ENCODE measurements at regions not wholly inside any gene's neighbourhood (a gene's known extent, or its start where the extent isn't known, plus 50 kb on each side); places are given as distances from the start of the nearest gene placed in this dataset.

DNA sequence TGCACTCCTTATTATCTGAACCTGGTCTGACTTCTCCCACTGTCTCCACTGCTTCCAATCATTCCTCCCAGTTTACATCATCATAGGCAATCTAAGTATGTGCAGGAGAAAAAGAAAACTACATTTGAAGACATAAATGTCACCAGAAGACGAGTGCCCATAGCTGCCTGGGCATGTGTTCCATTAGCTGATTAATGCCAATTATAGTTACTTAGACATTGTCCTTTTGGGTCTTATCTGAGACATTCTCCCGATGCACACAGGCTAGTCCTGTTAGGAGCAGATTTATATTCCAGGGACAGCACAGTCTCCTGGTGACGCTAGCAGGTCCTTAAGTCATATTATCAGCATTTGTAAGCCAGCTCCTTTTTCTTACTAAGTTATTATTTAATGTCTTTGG, 52.6 kb upstream of the PTGFRN start:
- Histone ChIP-seq H3K36me3 (ENCODE audit: control insufficient read depth in 2 of 2, insufficient read depth in 2 of 2, low read length in 1 of 2) (no peaks in the 10 kb centered on the region), H3K4me1 (ENCODE audit: control insufficient read depth, insufficient read depth, low read length) (0 out of 2 replicates have a peak, but pooled peaks cover 3% of the 10 kb centered on the region), H3K79me2 (ENCODE audit: control insufficient read depth, insufficient read depth, low read length) (no peaks in the 10 kb centered on the region), H4K20me1 (ENCODE audit: control insufficient read depth, insufficient read depth) (no peaks in the 10 kb centered on the region), H3K27me3 (replicated peaks in 1 of 2; ENCODE audit: control insufficient read depth in 2 of 2, insufficient read depth in 2 of 2, low read length in 1 of 2) (no peaks in the 10 kb centered on the region), H3K4me2 (ENCODE audit: control insufficient read depth, insufficient read depth) (no peak overlapping the region), H3K4me3 (no peak overlapping the region), H3K9me3 (replicated peaks; ENCODE audit: control insufficient read depth, insufficient read depth, low read length) (no peaks in the 10 kb centered on the region), H3K27ac (ENCODE audit: control insufficient read depth, insufficient read depth) (no peak overlapping the region), H3K9ac (ENCODE audit: control insufficient read depth, insufficient read depth, low read length) (no peak overlapping the region), H2AFZ (ENCODE audit: control insufficient read depth, low read depth, low read length) (no peak overlapping the region)
- TF ChIP-seq, protein P1, sequence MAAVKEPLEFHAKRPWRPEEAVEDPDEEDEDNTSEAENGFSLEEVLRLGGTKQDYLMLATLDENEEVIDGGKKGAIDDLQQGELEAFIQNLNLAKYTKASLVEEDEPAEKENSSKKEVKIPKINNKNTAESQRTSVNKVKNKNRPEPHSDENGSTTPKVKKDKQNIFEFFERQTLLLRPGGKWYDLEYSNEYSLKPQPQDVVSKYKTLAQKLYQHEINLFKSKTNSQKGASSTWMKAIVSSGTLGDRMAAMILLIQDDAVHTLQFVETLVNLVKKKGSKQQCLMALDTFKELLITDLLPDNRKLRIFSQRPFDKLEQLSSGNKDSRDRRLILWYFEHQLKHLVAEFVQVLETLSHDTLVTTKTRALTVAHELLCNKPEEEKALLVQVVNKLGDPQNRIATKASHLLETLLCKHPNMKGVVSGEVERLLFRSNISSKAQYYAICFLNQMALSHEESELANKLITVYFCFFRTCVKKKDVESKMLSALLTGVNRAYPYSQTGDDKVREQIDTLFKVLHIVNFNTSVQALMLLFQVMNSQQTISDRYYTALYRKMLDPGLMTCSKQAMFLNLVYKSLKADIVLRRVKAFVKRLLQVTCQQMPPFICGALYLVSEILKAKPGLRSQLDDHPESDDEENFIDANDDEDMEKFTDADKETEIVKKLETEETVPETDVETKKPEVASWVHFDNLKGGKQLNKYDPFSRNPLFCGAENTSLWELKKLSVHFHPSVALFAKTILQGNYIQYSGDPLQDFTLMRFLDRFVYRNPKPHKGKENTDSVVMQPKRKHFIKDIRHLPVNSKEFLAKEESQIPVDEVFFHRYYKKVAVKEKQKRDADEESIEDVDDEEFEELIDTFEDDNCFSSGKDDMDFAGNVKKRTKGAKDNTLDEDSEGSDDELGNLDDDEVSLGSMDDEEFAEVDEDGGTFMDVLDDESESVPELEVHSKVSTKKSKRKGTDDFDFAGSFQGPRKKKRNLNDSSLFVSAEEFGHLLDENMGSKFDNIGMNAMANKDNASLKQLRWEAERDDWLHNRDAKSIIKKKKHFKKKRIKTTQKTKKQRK (IDR thresholded peaks at IDR 0.05; ENCODE audit: low read depth, low read length), result no peak
- in situ Hi-C loops (cut with MboI), result no loop called here
- intact Hi-C loops (cut with micrococcal nuclease; ENCODE audit: unreplicated experiment), result no loop called here
- ATAC-seq (no peak), FAIRE-seq (no peak), DNase-seq (ENCODE audit: low read depth, low spot score) (no peak)
- POLR2A ChIA-PET, result interaction anchor here (0.5 kb wide), 1 partner anchor 88 kb away, joined by 4 read pairs; no protein-coding TSS in a partner anchor
- WGBS (ENCODE audit: insufficient coverage, insufficient replicate concordance, low lambda C conversion rate, missing lambda C conversion rate), result 25% methylated on average over 3 of the region's 3 CpGs
- no TSS peak for BruUV-seq (replicated peaks)
- CTCF ChIA-PET, result interaction anchor here (0.9 to 2.9 kb wide), 8 partner anchors 15 to 131 kb away, joined by 3 to 16 read pairs (median 5); no protein-coding TSS in a partner anchor
- RAD21 ChIA-PET (ENCODE audit: unreplicated experiment), result interaction anchor here (1.2 to 3.3 kb wide), 6 partner anchors 14 to 204 kb away, joined by 3 to 27 read pairs (median 6); no protein-coding TSS in a partner anchor
- SMC1A ChIA-PET (ENCODE audit: uncharacterized antibody, unreplicated experiment), result interaction anchor here (1.1 to 7.0 kb wide), 11 partner anchors 11 to 196 kb away, joined by 3 to 122 read pairs (median 10); no protein-coding TSS in a partner anchor

Measured in GM12878 (cell line).